GM21576 (cell line): ENCODE measurements at regions not wholly inside any gene's neighbourhood (a gene's known extent, or its start where the extent isn't known, plus 50 kb on each side); places are given as distances from the start of the nearest gene placed in this dataset.
"Not testable (repeated sequence)": the region's sequence is repeated elsewhere in the genome, so short reads cannot be mapped to it uniquely, and the experiment has no call there.

Source experiments
- ATAC-seq: cut with Tn5 transposase; IDR thresholded peaks from one replicate; pipeline ENCODE4 v1.9.1; 2021; ENCODE audit warnings: mild to moderate bottlenecking, moderate library complexity; ENCODE audit not compliant: unreplicated experiment

DNA sequence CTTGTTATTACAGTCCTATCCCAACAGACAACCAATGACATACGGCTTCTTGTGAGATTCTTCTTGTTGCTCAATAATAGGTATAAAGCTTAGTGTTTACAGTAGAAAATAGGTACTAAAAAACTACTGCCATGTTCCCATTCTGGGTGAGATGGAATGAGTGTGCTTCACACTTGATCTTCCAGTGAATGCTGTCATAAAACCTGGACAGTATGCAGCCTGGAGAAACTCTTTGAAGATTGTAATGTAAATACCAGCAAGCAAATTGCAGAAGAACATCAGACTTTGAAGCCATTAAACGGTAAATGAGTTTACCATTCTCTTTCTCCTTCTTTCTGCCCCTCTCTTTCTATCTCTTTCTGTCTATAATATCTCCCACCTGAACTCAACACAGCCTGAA lies 663.7 kb upstream of the COBL start:
- ATAC-seq: no peak

DNA sequence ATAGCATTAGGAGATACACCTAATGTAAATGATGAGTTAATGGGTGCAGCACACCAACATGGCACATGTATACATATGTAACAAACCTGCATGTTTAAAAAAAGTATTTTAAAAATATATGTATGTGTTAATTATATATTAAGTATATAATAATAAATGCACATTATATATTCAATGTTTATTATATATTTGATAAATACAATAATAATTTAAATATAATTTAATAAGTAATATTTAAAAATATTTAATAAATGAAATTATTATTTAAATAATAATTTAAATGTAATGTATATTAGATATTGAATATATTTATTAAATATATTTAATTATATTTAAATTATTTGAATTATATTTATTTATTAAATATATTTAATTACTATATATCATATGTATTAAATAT lies 661.3 kb upstream of the COBL start:
- no peak for ATAC-seq

DNA sequence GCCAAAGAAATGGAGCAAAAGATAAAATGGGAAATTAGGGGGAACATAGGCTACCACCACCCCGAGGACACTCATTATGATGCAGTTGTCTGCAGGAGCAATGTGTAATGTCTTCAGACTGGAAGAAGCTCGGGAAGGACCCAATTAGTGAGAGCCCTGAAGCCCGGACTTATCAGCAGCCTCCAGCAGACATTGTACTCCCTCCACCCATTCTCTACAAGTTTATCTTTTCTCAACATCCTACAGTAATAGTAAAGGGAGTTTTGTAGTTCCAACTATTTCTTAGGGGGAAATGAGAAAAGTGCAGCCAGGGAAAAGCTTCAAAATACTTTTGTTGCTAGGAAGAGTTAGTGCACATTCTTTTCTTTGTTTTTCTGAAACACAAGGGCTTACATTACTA lies 657.3 kb upstream of the COBL start:
- ATAC-seq: no peak

DNA sequence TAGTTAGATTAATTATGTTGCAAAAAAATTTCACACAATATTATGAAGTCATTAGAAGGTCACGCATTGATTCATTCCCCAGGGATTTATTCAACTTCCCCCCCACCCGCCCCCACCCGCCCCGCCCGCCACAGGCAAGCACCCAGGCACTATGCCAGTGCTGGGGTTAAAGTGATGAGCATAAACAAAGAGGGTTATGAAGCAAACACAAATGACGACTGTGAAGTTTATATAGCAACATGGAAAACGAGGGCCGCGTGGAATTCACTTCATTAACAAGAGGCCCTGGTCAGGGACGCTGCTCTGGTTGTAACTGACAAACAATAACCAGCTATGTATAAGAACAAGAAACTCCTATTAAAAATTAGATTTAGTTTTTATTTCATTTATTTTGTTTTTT lies 656.5 kb upstream of the COBL start:
- no peak for ATAC-seq

DNA sequence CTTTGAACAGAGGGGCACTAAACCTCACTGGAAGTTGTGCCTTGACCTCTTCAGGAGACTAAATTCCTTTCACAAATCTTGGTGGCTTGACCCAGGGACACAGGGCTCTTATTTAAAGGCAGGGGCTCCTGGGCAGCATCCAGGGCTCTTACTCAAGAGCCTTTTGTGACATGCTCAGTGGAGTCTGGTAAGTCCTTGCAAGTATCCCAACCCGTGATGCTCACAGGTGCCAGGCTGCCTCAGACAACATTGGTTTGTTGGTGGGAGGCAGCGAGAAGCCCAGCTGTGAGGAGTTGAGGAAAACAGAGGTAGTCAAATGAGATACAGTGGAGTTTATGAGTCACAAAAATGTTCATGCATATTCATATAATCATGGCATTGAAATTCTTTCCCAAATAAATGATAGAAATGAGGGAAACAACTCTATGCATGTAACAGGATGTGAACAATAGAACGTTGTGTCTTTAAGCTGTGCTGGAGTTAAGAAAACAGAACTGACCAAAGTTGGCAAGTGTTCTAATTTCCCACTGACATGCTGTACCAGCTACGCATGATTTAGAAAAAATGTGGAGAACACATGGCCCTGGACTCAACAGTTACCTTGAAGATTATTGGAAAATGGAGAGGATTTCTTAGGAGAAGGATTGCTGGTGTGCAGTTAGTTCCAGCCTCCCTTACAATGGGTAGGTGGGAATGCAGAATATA lies 654.5 kb upstream of the COBL start:
- ATAC-seq: no peak

DNA sequence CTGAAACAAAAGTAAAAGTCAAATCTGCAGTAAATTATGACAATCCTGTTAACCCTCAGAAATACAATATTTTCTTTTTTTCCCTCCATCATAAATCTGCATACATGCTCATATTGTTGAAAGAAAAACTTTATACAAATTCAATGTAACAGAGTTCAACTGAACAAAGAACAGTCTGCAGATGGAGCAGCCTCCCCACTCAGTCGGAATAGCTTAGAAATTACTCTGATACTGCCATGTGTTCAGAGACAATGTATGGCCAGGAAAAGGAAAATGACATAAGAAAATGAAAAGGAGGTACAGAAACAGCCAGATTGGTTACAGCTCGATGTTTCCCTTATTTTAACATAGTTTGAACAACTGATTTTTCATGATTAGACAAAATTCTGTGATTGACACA lies 651.9 kb upstream of the COBL start:
- no peak for ATAC-seq

DNA sequence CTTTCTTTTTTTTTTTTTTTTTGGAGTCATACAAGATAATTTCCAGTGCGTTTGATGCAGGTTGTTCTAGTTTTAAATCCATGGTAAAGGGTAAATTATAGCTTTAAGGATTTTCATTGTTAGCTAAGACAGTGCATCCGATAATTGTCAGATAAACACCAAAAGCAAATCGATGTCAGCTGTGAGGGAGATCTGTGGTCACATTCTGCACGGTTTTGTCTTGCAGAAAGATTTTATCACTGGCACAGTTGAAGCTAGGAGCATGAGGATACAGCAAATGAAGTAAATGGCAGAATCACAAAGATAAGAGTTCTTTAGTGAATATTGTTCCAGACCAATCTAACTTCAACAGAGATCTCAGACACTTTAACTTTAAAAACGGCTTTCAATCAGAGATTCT lies 648.8 kb upstream of the COBL start:
- no peak for ATAC-seq

DNA sequence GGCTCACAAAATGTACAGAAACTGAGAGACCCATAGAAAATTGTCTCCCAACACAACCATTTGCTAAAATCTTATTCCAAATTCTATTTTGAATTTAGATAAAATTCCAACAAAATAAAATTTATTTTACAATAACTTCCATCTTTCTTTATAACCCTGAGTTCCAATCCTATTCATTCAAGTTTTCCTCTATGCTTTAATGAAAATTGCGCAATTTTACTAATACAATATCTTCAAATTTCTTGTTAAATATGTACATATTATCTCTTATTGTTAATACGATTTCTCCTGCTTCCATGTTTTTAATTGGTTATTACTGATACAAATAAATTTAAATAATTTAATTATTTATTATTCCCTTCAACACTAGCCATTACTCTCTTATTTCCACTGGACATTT lies 645.2 kb upstream of the COBL start:
- ATAC-seq: no peak

DNA sequence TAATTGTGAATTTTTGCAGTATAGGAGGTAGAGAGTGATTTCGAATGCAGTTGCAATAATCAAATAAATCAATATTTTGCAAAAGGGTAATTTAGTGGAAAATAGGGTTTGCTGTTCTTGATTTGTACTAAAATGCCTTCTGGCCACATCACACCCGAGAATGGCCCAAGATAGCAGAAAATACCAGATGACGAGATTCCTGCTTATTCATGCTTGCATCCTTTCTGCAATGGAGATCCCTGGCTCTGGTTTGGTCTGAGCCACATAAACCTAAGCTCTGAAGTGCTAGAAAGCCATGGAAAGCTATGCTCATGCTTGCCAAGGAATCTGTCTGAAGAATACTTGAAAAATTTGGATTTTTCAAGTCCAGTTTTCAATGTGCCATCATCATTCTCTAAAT lies 634.2 kb upstream of the COBL start:
- ATAC-seq: no peak

DNA sequence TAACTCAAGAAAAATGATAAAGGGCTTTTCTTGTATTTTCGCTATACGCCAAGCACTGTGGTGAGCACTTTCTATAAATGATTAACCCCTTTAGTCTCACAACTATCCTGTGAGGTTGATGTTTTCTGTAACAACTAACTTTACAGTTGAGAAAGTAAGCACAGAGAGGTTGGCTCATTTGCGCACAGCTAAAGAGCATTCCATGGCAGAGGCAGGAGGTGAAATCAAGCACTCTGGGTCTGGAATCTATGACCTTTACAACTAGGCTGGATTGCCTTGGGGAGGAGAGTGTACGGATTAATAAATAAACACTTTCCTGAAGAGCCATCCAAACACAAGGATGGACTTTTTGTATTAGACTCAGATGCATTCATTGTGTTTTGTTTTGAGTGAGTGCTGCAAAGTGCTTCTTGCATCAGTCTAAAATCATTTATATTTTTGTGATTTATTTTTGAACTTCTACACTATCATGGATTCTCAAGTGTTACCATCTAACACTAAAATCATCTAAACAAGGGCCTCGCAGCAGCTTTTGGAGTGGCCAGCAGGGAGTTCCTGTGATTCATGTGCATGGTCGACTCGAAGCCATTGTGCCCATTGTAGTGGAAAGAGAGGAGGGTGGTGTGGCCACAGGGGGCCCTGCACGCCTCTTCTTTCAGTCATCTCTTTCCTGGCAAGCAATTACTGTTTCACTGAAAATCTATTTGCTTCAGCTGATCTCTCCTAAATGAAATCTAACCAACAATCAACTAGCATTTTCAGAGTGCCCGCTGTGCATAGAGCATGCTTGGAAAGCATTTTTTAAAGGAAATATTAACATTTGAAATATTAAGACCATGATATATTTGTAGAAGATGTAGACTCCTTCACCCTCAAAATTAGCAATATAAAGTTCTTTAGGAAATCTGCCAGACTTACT lies 633.4 kb upstream of the COBL start:
- no peak for ATAC-seq

DNA sequence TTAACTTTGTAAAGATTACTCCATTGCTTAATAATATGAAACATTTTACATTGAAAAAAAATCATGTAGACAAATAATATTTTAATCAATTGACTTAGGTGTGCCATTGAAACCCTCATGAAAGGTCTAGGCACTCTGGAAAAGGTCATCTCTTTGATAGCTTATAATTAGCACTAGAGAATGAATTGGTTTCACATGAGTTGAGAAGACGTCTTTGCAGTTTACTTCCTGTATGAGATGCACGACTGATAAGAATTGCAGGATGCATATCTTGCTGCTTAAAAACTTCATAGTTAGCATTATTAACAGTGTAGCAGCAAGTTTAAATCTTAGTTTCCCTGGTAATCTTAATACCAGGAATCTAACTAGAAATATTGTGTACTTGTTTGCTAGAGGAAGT lies 614.2 kb upstream of the COBL start:
- no peak for ATAC-seq

DNA sequence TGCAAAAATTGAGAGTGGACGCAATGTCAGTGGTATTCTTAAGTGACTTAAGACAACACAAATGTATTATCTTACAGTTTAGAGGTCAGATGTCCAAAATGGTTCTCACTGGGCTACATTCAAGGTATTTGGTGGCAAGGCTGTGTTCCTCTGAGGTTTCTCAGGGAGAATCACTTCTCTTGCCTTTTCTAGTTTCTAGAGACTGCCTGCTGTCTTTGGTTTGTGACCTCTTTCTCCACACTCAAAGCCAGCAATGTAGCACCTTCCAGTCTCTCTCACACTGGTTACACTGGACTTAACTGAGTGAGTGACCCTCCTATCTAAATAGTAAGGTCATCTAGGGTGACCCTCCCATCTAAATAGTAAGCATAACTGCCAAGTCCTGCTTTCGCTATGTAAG lies 613.2 kb upstream of the COBL start:
- no peak for ATAC-seq

DNA sequence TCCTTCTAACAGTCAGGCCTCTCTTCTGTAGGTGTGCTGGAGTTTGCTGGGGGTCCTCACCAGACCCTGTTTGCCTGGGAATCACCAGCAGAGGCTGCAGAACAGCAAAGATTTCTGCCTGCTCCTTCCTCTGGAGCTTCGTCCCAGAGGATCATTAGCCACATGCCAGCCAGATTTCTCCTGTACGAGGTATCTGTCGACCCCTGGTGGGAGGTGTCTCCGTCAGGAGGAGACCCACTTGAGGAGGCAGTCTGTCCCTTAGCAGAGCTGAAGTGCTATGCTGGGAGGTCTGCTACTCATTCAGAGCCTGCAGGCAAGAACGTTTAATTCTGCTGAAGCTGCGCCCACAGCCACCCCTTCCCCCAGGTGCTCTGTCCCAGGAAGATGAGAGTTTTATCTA lies 611.1 kb upstream of the COBL start:
- ATAC-seq: no peak

DNA sequence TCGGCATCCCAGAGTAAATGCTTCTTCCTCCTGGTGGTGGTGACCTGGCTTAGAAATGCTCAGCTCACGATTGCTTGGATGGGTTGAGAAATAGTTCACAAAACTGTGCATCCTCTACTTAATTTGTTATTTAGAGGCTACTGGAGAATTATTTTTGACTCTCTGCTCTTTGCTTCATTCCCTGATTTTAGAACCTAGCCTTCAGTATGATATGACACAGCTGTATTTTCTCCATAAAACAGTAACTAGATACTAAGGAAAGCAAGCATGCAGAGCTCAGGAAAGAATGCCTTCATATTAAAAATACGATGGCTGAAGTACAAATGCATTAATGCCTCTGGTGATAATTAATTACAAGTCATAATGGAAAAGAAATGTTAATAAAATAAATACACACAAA lies 602.0 kb upstream of the COBL start:
- ATAC-seq: no peak

DNA sequence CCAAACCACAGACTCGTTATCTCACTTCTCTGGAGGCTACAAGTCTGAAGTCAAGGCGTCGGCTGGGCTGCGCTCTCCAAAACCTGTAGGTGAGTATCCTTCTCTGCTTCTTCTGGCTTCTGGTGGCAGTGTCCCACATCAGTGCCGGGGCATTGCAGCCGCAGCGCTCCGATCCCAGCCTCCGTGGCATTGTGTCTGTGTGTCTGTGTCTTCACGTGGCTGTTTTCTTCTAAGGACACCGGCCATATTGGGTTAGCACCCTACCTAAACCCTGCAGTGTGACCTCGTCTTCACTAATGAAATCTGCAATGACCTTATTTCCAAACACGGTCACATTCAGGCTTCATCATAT lies 584.9 kb upstream of the COBL start:
- ATAC-seq: no peak

DNA sequence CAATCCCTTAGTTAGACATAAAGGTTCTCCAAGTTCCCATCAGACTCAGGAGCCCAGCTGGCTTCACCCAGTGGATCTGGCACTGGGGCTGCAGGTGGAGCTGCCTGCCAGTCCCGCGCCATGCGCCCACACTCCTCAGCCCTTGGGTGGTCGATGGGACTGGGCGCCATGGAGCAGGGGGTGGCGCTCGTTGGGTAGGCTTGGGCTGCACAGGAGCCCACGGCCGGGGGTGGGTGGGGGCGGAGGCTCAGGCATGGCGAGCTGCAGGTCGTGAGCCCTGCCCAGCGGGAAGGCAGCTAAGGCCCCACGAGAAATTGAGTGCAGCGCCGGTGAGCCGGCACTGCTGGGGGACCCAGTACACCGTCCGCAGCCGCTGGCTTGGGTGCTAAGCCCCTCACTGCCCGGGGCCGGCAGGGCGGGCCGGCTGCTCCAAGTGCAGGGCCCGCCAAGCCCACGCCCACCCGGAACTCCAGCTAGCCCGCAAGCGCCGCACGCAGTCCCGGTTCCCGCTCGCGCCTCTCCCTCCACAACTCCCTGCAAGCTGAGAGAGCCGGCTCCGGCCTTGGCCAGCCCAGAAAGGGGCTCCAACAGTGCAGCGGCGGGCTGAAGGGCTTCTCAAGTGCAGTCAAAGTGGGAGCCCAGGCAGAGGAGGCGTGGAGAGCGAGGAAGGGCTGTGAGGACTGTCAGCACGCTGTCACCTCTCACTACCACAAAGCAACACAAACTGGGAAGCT lies 584.3 kb upstream of the COBL start:
- ATAC-seq: not testable (repeated sequence)

DNA sequence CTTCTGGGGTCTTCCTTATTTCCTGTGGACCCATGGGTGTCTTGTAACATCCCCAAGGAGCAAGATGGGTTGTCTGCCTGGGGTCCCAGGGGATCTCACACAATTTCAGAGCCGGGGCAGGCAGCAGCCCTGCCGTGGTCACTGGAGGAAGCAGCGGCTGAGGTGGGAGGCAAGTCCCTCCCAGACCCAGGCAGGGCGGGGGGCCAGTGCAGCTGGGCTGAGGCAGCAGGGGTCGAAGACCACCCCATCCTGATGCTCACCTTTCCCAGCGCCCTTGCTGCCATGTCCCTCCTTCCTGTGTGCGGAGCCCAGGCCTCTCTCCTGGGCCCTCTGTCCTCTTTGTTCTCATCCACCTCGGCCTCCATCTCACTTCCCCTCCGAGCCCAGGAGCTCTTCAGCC lies 583.0 kb upstream of the COBL start:
- no peak for ATAC-seq

DNA sequence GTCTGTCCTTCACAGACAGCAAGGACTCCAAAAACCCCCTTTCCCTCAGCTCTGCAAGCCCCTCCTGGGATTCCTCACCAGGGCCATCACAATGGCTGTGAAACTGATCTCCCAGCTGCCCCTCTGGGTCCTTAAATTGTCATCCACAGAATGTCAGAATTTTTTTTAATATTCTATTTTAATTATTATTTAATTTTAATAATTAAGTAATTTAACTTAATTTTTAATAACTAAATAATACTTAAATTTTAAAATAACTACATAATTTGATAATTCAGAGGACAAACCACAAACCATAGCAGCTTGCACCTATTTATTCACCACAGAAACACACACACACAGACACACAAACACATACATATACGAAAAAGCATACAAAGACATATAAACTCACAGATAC lies 565.8 kb upstream of the COBL start:
- no peak for ATAC-seq

DNA sequence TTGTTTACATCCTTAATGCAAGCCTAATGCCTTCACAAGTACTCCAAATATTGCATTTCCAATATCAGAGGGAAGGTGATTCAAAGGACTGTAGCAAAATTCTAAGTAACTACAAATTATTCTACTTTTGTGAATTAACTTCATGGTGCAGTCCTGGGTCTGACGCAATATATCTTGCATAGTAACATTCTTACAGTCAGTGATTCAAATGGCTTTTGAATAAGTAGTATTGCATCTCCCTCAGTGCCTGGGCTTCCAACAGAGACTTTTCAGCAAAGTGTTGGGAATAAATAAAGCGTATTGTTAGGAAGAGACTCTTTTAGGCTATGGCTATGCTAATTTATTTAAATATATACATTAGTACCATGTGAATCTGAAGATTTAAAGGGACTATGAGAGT lies 564.7 kb upstream of the COBL start:
- no peak for ATAC-seq

DNA sequence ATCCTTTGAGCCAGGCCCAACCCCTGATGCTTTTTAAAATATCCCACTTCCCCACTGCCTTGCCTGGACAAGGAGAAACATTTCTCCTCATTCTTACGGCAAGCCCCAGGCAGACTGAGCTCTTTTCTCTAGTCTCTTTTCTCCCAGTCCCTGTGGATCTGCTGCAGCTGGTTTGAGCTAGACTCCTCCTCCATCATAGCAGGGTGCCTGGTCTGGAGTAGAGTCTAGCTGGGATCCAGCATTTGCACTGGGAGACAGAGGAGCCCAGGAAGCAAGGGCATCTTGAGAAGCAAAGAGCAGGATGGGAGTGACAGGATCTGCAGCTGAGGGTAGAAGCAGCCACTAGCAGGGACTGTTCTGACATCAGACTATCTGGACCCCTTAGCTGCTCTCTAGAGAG lies 562.3 kb upstream of the COBL start:
- ATAC-seq: no peak

DNA sequence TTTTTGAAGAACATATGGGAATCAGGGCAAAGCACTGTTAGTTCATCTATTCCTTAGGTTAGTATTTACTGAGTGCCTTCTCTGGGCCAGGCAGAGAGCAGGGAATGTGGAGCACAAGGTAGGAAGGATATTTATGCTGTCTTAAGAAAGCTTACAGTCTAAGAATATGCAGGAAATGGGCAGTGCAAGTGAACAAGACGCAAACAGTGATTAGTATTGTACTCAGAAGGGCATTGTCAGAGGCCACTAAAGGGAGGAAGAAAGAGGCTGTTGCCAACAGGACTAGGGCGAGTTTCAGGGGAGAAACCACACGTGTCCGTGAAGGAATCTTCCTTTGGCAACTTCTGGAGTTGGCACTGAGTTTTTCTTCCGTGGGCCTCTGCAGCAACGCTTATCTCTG lies 552.8 kb upstream of the COBL start:
- ATAC-seq: no peak

DNA sequence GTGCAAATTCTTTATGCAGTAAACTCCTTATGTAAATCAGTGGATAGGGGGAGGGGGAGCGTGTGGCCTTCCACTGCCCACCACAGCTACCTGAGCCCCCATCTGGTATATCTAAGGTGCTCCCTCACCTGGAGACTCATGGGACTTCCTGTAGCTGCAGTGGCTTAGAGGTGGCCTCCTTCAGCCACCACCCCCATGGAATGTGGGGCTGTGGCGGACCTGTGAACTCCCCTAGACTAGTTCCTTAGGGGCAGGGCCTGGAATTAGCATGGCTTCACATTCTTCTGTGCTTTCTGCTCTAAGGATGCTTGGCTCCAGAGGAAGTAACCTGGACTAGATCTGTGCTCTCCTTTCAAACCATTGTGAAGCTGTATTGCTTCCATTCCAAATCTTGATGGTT lies 550.5 kb upstream of the COBL start:
- ATAC-seq: no peak
